Globus pallidus (tissue), 1 donor: ENCODE measurements at regions not wholly inside any gene's neighbourhood (a gene's known extent, or its start where the extent isn't known, plus 50 kb on each side); places are given as distances from the start of the nearest gene placed in this dataset.

Experiments
- DNase-seq: peaks from one replicate; pipeline ENCODE4 v3.0.0-alpha.2; 2015; ENCODE audit warnings: low spot score

DNA sequence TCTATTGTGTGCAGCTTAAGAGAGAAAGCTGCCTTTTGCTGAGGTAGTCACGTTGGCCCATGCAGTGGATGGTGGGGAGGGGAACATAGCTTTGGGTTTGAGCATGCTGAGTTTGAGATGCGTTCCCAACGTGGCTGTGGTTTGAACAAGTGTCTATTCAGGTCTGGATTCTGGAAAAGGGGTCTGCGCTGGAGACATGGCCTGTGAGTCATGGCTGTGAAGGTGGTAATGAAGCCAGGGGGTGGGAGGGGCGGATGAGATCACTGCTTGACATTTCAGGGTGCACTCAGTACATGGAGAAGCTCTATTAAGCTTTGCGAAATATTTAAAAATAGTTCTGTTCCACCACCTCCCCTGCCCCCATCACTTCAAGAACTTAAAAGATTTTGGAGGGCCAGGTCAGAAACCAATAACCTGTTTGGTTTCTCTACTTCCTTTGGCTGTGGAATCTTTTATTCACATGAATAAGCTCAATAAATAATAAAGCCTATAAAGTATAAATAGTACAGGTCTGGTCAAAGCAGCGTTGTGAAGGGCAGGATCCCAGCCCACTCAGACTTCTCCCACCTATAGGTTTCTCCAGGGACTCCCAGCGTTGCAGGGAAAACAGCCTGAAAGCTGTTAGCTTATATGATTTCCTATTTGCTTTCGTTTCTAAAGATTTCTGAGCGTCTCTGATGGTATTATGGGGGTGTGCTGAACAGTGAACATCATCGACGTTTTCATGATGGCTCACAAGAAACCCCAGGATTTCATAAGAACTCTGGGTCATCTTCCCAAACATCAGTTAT lies 189.9 kb downstream of the NSG2 start:
- DNase-seq, result no peak

DNA sequence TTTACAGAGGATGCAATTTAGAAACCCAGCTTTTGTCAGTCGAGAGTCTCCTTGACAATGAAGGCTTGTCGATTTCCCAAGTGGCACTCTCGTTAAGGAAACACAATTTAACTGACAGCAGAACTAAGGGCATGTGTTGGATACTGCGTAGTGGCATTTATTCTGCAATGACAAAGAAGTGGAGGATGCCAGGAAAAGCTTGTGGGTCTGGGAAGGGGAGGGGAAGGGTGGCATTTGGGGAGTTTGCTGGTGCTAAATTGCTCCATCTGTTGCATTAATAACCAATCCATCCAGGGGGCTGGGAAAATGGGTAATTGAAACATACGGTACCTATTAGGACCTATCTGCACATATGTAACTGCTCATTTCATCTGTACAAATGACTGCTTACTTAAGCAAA lies 190.6 kb downstream of the NSG2 start:
- no peak for DNase-seq

DNA sequence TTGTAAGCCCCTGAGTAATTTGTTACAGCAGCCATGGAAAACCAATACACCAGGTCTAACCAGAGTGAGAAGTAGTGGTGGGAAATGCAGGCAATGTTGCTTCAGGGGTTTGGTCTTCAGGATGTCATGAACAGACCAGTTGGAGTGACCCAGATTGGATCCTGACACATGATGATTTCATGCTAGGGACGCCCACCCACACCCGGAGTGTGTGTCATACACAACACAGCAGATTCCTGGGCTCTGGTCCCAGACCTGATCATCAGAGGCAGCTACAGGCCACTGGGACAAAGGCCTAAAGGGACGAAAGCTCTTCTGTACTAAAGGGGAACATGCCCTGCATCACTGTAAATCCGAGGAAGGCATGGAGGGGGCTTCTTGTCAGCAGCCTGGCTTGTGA lies 194.2 kb downstream of the NSG2 start:
- DNase-seq, result no peak

DNA sequence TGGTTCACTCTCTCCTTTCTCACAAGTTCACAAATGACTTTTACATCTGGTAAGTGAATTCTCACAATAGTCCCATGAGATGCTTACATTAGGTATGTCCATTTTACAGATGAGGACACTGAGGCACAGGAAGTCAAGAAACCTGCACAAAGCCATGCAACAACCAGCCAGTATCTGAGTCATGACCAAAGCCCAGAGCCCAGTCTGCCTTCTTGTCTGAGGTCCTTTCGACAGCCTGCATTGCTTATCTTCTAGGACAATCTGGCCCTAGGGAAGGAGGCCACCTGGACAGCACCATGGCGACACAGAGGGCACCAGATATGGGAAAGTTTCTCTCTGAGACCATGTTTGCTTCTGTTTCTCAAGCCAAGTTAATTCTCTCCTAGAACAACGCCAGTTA lies 197.1 kb downstream of the NSG2 start:
- no peak for DNase-seq

DNA sequence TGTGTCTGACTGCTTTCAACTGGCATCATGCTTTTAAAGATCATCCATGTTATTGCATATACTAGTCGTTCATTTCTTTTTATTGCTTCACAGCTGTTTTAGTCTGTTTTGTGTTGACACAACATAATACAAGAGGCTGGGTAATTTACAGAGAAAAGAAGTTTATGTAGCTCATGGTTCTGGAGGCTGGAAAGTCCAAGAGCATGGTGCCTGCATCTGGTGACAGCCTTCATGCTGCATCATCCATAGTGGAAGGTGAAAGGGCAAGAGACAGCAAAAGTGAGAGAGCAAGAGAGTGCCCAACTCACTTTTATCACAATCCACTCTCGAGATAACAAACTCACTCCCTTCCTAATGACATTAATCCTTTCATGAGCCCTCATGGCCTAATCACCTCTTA lies 198.4 kb downstream of the NSG2 start:
- DNase-seq, result no peak

DNA sequence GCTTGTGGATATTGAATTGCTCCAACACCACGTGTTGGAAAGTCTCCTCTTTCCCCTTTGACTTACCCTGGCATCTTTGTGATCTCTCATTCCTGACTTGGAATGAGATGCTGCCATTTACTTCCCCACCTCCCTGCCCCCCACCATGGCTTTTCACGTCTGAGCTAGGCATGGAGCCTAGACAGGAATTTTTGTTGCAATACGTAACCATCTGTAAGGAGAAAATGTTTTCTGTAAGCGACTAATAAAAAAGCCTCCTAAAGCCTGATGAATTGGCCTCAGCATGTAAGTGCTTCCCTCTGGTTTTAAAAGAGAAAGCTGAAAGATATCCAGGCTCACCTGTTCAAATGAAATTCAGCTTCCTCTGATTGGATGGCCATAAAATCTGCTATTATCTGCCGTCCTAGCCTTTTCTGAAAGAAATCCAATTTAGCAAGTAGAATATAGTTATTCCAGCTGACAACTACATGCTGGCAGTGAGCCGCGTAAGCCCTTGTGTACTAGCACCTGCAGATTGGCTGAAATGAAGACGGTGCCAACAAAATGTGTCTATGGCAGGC lies 200.1 kb downstream of the NSG2 start:
- no peak for DNase-seq

DNA sequence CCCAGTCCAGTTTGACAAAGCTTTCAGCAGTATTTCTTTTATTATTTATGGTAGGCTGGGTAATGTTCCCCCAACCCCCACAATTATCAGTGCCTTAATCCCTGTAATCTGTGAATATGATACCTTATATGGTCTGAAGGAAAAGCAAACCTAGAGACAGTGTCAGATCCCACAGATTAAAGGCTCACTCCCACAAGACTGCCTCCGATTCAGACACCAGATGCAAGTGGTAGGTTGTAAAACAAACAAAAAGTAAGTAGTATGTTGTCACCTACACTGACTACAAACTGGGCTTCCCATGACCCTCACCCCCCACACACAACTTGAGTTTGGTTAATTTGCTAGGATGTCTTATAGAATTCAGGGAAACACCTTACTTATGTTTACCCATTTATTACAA lies 201.2 kb downstream of the NSG2 start:
- no peak for DNase-seq

DNA sequence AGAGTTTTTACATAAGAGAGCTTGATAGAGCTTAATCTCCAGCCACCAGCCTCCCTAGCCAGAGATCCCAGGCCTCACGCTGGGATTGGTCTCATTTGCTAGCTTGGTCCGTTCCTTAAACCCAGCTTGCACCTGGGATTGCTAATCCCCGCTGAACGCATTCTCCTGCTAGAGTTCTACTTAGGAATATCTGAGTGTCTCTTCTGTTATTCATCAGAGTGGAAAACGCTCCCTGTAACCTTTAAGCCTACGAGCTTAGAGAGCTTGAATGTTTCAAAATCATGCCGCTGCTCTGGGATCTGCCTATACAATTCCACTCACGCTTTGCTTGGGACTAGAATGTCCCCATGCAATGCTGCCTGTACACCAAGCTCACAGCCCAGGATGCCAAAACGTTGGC lies 201.8 kb downstream of the NSG2 start:
- DNase-seq, result no peak

DNA sequence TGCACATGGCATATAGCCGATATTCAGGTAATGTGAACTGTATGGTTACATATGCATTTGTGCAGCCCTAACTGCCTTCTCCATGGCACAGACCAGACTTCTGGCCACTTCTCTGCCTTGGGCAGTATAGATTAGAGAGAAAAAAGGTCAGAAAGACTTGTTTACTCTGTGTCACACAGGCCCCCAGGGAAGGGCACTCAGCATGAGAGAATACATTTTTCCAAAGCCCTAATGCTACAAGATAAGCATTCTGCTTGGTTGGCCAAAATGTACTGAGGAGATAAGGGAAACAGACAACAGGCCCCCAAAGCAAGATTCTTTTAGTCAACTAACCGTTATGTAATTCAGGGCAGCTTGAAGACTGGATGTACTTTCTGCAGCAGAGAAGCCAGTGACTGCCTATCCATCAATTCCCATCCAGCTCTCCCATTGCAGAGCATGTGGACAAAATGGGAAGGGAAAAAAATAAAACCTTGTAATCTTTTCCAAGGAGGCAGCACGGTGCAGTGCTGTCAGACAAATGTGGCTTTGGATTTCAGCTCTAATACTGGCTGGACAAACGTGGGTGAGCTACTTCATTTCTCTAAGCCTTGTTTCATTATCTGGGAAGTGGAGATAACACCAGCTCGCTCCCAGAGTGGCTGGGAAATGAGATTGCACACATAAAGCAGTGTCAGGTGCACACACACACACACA lies 205.9 kb downstream of the NSG2 start:
- DNase-seq, result no peak

DNA sequence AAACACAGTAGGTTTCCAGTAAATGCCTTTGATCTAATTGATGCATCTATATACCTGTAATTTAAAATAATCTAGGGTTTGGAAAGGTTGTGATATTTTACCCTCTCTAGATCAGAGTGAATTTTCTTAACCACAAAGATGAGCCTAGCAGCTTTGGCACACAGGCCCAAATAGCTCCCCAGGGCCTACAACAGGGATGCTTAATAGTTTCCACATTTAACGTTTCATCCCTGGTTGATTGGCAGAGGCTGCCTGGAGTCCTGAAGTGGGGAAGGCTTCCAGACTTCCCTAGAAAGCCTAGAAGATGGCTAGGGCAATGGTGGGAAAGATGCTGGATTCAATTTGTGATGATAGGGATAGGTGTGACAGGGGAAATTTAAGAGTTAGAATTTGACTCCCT lies 206.6 kb downstream of the NSG2 start:
- DNase-seq, result no peak

DNA sequence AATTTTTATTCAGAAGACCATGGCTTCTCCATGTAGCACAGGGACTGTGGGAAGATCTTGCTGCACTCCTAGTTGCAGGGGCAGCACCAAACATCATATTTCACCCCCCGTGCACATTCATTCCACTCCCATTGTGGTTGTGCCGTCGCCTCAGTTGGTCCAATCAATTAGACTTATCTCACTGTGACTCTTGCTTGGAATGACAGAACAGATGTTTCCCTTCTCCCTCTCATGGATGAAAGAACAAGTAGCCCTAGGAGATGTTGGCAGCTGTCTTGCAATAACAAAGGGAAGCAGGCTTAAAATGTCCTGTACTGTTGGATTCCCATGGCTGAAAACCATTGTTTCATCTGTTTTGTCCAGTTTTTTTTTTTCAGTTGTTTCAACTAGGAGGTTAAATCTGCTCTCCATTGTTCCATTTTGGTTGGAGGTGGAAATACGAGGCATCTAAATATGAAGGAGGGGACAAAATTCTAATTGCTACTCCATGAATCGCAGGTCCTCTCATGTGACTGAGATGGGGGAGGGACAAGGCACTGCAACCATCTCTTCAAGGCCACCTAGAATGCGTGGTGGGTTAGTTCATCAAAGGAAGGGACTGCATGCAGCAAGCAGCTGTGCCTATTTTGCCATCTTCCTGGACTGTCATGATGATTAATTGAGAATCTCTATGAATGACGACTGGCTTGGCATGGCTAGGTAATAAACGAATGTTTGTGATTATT lies 214.4 kb downstream of the NSG2 start:
- no peak for DNase-seq

DNA sequence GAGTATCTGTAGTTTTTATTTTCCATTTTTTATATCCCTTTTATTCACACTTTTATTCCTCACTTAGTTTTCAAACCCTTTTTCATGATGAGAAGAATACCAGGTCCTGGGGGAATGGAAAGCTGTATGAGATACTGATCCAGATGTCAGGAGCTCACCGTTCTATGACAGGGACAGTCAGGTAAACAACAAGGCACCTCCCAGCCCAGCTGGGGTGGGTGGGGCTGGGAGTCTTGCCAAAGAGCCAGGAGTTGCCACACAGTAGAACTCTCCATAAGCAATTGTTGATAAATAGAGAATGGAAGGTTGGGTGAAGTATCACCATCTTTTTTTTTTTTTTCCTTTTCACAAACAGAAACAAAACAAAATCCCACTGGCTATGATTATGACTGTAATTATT lies 225.8 kb downstream of the NSG2 start:
- no peak for DNase-seq

DNA sequence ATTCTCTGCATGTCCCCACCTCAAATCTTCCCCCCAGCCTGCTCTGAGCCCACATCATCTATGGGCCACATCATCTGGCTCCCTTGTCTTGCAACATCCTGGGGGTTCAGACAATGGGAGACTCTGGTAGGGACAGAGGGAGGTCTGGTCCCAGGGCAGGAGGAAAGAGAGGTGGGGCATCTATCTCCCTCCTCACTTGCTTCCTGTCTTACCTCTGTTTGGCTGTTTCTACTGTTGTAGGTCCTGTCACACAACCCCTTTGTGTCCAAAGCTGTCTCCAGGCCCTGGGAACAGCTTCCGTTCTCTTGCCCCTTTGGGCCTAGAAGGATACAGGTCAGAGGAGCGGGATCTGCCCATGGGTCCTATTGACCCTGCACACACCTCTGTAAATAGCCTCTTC lies 227.2 kb downstream of the NSG2 start:
- DNase-seq, result no peak

DNA sequence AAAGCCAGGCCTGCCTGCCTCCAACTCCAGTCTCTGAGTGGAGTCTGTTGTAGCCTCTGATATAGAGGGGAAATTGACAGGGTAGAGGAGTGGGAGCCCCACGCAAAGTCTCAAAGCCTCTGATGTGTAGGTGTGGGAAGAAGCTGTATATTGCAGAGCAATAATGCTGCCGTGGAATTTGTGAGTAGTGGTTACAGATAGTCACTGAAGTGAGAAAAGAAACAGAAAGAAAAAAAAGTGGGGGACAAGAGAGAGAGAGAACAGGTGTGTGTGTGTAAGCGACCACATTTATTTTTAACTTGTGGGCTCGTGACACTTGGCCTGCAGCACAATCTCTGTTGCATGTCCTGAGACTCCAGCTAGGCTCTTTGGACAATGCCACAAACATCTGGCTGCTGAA lies 227.8 kb downstream of the NSG2 start:
- no peak for DNase-seq

DNA sequence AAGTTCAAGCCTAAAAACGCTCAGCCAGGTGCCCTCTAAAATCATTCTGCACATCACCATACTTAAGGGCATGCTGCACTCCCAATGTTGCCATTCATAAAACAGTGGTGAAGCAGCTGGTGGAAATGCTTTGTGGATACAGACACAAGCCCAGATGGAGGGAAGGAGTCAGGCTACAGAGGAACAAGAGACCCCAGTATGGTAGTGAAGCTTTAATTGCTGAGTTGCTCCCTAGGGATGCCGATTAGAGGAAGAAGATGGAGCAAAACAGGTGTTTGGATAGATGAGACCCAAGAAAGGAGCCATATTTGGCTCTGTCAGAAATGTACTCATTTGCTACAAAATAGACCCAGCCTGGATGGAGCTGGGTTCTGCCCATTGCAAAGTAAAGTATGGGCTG lies 230.5 kb downstream of the NSG2 start:
- no peak for DNase-seq

DNA sequence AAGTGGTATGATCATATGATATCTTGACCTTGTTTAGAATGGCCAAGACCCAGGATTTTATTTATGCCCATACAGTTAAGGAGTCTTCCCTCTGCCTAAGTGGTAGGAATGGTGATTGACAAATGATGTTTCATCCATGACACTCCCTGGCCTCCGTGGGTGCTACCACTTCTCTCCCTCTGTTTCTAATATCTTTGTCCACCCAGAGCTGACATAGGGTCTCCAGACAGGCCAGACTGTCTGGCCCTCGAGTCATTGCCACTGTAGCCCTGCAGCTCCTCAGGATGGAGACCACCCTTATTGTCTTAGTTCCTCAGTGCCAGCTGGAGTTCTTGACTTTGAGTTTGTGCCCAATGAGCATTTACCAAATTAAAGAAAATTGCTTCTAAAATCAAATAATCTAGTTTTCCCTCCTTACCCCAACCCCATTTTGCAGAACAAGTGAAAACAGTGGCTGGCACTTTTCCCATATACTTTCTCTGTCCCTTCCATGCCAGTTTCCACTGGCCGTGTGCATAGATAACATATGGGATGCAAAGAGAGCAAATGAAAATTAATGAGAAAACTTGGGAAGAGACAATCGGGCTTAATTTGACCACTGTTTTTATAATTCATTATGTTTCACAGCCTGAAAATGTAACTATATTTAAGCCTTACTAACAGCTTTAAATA lies 235.7 kb downstream of the NSG2 start:
- DNase-seq, result no peak

DNA sequence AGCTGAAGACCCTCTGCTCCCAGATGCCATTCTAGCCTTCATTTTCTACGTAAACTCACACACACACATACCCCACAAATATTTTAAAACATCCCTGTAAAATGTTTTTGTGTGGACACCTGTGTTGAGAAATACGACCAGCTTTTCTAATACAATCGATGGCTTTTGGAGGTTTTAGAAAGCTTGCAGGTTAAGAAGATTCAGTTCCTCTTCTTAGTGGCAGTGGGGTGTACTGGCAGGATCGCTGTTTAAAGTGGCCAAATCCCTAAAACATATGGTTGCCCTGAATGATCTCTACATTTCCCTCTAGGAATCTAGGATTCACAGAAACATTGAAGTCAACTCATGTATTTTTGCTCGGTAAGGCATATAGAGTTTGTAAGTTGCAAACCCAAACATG lies 236.3 kb downstream of the NSG2 start:
- DNase-seq, result no peak

DNA sequence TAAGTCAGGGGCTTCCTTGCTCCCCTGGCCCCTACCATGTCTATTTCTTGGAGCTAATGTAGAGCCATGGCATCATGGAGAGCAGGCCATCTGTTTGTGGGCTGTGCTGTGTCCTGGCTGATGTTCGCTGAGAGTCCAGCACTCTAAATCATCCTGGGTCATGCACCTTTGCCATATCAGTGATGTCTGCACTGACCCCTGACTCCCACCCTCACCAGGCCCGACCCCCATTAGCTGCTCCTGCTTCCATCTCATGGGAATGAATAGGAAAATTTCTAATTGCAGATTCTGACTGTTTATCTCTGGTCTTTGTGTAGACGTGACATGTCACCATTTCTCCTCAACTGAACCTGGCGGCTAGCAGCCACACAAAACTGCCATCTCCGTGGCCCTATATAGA lies 236.9 kb downstream of the NSG2 start:
- DNase-seq, result no peak

DNA sequence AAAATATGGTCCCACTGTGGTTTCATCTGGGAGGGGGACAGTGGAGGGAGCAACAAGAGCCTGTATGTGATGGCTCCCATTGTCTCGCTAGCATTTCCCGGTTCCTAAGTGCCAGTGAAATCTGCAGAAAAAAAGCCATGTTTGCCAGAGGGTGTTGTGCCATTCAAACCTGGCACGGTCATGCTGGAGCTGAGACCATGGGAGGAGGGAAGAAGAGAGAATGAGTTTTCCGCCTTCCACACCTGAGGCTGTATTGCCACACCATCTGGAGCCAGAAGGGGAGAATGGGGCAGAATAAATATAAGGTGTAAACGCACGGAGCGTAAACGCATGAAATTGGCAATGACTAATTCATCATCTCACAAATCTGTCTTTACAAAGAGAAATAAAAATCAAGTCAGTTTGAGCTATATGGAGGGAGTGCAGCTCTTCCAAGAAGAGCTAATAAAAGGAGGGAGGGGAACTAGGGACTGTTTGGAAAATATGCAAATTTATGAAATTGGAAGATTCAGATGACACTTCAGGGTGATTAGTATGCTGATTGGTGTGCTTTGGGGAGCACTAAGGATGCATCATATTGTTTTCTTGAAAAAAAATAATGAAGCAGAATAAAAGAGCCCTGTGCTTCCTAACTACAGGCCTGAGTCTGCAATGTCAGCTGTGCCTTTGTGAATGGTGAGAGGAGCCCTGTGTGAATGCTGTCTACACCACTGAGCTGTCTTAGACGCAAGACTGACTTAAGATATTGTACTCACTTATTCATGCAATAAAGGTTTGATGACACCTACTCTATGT lies 237.9 kb downstream of the NSG2 start:
- no peak for DNase-seq

DNA sequence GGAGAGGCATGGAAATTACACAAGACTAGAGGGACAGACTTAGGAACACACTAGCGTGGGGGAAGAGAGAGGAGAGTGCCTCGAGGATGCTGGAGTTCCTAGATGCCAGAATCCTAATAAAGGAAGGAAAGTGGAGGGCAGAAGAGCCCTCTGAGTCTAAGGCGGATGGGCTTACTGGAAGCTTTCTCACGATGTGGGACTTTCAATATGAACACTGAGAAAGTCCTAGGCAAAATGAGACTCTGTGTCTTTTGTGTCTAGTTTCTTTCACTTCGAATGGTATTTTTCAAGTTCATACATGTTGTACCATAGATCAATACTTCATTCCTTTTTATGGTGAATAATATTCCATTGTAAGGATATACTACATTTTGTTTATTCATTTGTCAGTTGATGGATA lies 239.4 kb downstream of the NSG2 start:
- DNase-seq, result no peak

DNA sequence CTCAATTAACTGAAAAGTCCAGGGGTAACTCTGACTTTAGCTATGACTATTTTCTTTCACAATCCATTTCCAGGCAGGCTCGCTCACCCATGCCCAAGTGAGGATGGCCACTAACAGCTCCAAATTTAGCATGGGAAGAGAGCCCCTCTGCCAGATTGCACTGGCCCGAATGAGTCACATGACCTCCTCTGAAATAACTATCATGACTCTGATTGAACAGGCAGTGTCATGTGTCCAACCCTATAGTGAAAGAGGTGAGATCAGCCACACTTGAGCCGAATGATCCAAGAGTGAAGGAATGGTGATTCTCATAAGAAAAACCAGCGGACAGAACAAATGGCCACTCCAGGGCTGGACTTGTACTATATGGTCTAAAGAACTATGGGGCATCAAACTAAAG lies 242.3 kb downstream of the NSG2 start:
- DNase-seq, result no peak

DNA sequence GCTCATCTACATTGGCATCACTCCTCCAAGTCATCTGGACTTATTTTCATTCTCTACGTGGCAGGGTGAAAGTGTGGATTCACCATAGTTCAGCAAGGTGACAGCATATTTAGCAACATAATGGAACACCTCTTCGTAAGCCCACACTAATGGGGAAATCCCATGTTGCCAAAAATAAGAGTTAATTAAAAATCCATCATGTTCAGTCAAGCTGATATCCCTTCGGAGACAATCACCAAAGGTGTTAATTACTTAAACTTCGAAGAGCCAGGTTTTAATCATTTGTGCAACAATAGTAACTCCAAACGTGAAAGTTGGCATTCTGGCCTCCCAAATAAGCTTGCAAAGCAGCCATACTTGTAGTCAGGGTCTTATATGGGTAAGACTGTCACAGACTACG lies 242.9 kb downstream of the NSG2 start:
- no peak for DNase-seq
